ENCODE measurements at regions not wholly inside any gene's neighbourhood (a gene's known extent, or its start where the extent isn't known, plus 50 kb on each side); places are given as distances from the start of the nearest gene placed in this dataset.

DNA sequence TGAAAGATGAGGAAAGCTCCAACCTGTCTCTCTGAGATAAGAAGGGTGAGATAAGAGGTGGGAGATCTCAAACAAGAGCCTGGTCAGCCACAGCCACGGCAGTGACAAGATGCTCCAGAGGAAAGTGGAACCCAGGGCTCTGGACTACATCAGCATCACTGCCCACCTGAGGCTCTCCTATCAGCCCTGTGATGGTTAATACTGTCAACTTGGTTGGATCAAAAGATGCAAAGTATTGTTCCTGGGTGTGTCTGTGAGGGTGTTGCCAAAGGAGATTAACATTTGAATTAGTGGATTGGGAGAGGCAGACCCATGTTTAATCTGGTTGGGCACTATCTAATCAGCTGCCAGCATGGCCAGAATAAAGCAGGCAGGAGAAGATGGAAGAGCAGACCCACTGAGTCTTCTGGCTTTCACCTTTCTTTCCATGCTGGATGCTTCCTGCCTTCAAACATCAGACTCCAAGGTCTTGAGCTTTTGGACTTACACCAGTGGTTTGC lies 476.6 kb upstream of the NBEA start:
- no peak for DNase-seq (ENCODE audit: low read depth in 2 of 2)

DNA sequence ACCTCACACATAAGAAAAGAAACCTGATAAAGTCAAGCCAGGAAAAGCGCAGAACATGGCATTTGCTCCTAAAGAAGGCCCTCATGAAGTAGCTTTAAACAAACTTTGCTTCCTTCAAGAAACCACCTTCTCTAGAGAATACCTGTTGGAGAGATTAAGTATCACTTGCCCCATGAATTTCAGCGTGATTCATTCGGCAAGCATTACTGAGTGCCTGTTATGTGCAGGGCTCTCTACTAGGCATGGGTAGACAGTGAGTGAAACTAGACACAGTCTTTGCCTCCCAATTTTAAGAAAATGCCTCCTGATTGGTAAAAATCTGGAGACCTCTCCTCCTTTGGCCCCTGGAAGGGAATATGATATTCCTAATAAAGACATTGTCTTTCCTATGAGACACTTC lies 475.8 kb upstream of the NBEA start:
- DNase-seq (ENCODE audit: low read depth in 2 of 2), result no peak

DNA sequence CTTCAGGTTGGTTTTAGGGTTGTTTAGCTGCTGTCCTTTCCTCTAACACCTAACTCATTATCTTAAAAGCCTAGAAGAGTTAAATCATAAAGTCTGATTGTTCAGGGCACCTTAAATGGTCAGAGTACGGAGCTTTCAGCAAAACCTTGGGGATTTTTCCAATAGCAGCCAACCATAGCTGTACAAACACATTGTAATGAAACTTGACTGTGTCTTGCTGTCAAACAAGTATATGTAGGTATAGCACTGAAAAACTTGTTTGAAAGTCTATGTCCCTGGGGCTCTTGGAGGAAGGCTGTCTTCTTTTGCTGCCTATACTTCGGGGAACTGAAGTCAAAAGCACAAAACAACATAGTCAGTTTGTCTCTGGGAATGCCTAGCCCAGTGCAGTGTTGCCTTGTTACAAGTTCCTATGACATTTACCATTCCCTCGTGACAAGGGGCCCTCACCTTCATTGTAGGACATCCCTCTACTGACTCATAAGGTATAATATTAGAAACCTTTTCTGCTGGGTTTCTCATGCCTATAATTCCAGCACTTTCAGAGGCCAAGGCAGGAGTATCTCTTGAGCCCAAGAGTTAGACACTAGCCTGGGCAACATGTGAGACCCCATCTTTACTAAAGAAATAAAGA lies 474.5 kb upstream of the NBEA start:
- no peak for DNase-seq (ENCODE audit: low read depth in 2 of 2)

DNA sequence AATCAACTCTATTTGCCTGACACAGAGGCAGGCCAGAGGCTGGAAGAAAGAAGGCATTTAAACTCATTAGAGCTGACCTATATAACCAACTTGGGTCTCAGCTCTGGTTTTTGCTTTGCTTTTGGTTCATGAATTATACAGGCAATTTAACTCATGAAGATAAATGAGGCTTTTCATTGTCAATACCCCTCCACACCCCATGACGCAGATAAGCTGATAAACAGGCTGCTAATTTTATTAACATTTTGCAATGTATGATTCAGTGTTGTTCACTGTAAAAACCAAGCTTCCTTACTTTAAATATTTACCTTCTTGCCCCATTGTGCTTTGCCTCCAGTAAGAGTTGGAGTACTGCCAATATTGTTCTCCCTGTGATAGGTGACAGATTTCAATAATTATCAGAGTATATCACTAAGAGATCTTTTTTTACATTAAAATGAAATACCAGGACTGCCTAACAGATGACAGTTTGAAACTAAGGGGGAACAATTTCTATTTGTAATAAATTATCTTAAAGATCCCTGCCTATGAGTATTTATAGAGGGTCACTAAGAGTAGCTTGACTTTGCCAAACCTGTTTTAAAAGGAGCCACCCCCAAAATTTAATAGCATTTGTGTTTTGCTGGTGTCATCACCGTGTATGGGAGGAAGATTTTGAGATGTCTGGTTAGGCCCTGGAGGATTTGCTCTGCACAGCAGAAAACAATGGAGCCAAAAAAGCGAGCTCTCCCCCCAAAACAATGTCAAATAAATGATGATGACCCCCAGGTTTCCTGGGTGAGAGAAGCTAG lies 472.7 kb upstream of the NBEA start:
- DNase-seq (ENCODE audit: low read depth in 2 of 2), result no peak

DNA sequence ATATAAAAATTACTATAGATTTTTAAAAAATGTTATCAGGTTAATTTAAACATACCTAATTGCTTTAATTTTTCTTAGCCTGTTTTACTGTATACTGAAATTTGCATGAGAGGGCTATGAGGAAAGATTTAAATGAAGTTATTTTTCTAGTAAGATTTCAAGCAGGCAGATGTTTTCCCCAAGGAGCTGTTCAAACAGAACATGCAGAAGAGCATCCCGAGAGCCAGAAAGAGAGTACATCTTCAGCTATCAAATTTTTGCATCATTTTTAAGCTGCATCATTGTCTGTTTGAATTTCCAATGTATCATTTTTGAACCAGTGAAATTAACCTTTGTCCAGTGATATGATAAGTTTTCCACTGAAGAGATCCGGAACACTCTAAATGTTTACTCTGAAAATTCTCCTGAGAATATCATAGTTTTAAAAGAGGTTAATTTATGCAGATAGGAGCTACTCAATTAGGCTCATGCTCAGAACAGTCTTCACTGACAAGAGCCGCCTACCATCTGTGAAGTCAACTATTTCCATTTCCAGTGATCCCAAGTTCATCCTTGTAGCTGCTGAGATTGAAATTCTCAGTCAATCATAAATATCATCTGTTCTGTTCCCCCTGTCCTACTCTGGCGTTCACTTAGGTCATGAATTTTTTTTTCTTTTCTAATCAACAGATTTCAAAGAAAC lies 467.7 kb upstream of the NBEA start:
- no peak for DNase-seq (ENCODE audit: low read depth in 2 of 2)

DNA sequence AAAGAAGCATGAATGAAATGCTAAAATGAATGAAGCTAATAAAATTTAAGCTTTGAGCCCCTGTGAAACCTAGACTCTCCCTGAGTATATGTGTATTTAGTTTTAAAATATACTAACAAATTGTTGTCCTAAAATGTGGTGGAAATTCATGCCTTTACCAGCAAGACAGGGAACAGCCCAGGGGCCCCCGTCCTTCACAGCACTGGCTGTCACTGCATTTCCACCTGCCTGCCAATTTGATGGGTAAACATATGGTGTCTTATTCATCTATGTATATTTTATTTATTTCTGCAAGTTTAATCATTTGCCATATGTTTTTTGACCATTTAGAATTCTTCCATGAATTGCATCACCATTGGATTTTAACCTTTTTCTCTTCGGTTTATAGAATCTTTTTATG lies 463.7 kb upstream of the NBEA start:
- DNase-seq (ENCODE audit: low read depth in 2 of 2), result no peak

DNA sequence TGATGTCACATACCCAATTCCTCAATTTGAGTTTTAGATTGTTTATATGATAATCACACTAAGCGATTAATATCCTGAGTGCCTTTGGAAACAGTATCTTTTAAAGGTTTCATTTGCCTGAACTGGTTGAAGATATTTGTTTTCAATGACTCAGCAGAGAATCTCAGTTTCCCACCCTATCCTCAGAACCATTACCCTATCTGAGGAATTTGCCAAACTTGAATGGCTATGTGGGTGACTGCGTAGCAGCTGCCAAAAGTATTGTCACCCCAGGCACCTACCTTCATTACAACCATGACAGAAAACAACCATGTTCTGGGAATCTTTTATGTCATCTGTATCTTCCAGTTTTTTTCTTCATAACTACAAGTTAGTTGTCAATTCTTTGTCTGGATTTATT lies 440.1 kb upstream of the NBEA start:
- no peak for DNase-seq (ENCODE audit: low read depth in 2 of 2)

DNA sequence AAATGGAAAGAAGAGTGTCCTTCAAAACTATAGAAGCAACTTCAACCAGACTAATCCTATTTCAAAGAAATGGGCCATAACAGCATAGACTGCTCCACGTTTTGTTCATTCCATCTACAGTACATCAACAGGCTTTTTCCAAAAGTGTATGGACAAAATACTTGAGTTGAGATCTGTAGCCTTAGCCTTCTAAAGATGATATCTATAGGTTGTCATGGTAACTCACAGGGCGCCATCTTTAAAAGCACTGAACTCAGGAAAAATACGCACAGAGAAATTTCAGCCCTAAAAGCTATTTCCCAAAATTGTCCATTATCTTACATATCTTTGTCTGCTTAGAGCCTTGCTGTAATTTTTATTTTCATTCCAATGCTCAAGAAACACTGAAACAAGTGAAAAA lies 439.4 kb upstream of the NBEA start:
- DNase-seq (ENCODE audit: low read depth in 2 of 2), result no peak

DNA sequence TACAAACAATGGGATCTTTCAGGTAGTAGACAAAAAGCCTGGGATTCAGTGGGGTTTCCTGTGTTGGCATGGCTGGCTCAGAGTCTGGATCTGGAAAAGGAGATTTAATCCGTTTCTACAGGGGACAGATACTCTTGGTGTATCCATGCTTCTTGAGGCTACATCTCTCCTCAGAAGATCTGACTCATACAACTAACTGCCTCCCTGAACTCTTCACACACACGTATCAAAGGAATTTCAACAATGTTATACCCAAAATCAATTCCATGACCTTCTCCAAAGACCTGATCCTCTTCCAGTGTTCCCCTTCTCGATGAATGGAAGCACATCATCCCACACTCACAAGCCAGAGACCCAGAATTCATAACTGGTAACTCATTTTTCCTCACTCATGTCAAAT lies 435.3 kb upstream of the NBEA start:
- no peak for DNase-seq (ENCODE audit: low read depth in 2 of 2)

DNA sequence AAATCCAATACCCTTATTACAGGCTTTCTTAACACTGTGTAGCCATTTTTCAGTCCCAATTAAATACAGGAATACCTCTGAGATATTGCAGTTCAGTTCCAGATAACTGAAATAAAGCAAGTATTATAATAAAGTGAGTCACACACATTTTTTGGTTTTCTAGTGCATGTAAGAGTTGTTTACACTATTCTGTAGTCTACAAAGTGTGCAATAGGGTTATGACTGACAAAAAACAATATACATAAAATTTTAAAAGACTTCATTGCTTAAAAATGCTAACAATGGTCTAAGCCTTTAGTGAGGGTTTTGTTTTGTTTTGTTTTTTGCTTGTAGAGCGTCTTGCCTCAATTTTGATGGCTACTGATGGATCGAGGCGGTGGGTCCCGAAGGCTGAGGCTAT lies 434.4 kb upstream of the NBEA start:
- no peak for DNase-seq (ENCODE audit: low read depth in 2 of 2)

DNA sequence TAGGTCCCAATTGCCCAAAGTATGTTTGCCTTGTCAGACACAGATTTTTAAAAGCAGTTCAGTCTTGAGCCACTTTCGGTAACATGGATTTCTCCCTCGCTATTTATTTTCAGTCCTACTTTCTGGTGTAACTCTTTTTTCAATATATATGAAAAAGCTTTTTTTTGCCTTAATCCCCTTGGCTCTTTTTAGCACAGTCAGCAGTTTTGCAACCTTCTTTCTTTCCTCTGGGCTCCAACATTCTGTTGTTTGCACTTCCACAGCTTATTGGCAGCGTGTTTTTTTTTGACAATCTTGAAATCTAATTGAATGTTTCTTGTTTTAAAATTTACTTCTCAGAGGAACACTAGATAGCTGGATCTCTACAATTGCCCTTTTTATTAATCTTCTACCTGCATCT lies 429.3 kb upstream of the NBEA start:
- DNase-seq (ENCODE audit: low read depth in 2 of 2), result no peak

DNA sequence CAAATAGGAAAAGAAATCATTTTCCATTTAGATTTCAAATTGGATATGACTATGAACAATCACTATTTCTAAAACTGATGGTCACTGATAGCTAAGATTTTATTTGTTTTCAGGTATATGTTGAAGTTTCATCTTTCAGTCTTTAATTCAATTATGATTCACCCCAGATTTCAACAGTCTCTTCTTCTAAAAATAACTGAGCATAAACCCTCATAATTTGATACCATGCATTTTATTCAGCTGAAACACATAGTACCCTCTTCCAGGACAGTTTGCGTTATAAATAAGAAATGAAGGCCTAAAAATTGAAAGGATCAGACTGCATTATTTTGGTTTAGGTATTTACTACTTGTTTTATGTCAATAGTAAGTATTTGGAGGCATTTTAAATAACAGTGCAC lies 428.5 kb upstream of the NBEA start:
- DNase-seq (ENCODE audit: low read depth in 2 of 2), result no peak

DNA sequence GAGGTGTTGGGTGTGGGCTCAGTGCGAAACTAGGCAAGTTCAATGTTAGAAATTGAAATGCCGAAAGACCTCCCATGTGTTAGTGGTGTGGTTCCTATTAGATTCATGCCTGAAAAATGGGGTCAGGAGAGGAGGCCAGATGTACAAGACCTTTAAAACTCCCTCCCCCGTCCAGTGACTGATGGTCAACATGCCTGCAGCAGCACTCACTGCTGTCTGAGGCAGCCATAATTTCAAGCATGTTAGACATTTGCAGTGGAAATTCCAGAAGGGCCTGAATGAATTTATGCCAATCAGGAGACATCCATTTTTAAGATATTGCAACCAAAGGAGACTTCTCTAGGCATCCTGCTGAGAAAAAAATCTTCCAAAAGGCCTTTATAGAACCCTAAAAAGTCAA lies 426.9 kb upstream of the NBEA start:
- no peak for DNase-seq (ENCODE audit: low read depth in 2 of 2)

DNA sequence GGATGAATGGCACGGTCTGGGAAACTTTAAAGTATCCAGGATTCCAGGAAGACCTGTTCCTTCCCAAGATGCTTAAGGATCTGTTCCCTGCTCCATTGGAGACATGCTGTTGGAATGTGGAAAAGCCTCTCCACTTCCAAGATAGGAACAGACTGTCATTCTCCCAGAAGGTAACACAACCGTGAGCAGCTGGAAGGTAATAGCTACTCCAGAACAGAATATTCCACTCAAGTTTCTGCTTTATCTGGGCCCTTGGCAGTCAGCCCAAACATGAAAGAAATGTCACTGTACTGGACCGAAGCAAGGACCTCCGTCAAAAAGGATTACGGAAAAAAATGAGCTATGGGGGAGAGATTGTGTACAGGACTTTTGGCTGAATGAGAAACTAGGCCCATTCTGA lies 420.9 kb upstream of the NBEA start:
- no peak for DNase-seq (ENCODE audit: low read depth in 2 of 2)

DNA sequence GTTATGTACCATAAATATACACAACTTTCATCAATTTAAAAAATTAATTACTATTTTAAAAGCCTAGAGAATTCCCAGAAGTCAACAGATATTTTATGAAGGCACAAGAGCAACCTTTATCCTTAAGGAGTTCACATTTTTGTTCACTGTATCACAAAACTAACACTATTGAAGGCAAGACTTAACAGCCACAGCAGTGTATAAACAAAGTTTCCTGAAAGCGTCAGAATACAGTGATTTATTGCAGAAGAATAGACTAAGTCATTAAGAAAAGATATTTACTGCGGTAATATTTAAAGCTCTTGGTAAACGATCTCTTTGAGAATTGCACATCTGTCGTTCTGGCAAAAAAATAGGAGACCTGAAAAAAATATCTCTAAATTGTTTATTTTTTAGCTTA lies 419.3 kb upstream of the NBEA start:
- no peak for DNase-seq (ENCODE audit: low read depth in 2 of 2)

DNA sequence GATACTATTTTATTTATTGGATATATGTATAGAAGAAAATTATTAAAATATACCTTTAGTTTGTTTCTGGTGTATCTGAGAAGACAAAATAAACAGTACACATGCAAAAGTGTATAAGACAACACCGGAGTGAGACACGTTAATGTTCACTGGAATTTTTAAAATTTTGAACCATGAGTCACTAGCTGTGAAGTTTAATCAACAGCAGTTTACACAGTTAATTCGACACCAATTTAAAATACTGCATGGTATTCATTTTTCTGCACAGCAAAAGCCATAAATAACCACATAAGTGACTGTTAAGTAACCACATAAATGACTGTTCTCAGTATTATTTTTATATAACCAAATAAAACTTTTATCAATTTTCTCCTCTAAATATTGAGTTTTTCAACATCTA lies 418.7 kb upstream of the NBEA start:
- no peak for DNase-seq (ENCODE audit: low read depth in 2 of 2)

DNA sequence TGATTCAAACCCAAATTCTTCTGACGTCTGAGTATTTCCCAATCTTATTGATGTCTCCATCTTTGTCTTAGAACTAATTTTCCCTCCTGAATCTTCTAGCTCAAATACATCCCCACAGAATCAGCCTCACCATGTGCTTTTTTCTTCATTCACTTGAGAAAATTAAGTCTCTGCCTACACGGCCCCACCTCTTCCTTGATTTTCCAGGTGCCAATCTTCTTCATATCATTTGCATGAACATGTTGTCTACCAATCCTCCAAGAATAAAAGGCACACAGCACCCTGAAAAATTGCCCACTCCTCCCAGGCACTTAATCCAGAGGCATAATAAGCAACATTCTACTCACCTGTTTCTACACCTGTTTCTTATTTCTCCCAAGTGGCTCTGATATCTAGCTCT lies 408.1 kb upstream of the NBEA start:
- no peak for DNase-seq (ENCODE audit: low read depth in 2 of 2)

DNA sequence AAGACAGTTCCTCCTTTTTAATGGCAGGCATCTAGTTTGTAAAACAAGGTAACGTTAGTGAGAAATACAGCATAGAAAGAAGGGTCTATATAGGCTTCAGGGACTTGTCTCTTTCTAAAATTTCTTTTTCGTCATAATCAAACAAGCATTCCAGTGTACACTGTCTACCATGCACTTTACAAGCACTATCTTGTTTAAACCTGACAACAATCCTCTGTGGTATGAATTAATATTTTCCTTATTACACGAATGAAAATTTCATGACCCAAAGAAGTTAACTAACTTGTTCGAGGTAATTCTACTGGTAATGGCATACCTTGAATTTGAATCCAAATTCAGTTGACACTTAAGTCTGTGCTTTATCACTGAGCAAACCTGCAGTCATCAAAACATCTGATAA lies 399.7 kb upstream of the NBEA start:
- DNase-seq (ENCODE audit: low read depth in 2 of 2), result no peak

DNA sequence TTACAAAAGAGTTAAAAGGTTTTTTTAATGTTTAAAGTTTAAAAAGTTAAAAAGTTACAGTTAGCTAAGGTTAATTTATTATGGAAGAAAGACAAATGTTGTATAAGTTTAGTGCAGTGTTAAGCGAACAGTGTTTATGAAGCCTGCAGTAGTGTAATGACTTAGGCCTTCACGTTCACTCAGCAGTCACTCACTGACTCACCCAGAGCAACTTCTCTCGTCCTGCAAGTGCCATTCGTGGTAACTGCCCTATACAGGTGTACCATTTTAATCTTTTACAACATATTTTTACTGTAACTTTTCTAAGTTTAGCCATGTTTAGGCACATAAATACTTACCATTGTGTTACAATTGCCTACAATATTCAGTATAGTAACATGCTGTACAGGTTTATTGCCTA lies 398.2 kb upstream of the NBEA start:
- no peak for DNase-seq (ENCODE audit: low read depth in 2 of 2)

DNA sequence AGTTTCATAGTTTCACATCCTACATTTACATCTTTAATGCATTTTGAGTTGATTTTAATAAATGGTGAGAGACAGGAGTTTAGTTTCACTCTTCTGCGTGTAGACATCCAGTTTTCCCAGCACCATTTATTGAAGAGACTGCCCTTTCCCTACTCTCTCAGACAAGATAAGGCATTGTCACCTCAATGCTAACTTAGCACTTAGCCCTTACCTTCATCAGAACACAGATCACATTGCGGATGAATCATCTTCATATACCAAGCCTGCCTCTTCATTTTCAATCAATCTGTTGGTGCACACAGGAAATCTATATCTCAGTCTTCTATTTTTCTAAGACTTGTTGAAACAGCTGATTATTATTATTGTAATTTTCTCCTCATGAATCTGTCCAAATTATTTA lies 396.6 kb upstream of the NBEA start:
- DNase-seq (ENCODE audit: low read depth in 2 of 2), result no peak

DNA sequence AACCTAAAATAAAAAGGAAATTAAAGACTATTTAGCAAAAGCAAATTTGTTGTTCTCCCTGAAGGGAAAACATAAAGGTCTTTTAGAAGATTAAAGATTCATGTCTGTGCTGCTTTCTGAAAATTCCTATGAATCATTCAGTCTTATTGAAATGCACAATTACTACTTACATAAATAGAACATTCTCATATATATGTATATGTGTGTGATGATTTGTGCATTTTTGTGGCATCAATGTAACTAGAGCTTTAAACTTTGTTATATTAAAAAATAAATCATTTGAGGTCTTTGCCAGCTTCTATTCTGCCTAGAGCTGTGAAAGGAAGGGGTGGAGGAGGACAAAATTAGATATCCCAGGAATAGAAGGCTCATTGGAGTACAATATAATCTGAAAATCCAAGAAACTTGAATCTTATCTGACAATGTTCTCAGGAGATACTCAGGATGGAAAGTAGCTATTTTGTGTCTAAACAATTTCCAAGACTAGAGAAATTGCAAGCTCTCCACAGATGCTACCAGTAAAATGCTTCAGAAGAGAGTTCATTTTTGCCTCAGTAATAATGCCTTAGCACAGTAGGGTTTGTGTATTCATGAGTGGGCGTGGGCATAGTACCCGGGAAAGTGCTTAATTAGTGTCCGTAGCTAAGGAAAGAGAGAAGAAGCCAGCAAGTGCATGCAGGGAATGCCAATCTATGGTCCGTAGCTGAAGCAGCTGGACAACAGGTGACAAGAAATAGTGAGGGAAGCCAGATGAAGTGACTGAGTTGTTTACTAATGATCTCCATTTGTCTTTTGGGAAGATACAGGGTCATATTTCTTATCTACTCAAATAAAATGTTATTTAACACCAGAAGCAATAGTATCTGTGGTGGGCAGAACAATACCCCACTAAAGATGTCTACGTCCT lies 395.5 kb upstream of the NBEA start:
- no peak for DNase-seq (ENCODE audit: low read depth in 2 of 2)

DNA sequence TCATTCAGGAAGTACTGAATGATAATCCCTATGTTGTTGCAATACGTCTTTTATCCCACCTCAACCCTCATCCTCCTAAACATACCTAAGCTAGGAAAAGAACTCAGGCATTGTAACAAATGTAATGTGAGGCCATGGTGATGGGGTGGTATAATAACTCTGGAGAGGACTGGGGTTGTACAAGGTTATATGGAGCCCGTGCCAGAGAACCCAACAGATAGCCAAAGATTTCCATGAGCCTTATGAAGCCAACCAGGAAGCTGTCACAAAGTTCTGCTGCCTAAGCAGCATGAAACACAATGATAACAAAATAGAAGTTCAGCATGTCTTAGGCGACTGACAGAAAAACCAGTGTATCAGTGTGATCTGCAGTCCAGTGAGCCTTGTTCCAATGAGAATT lies 394.1 kb upstream of the NBEA start:
- DNase-seq (ENCODE audit: low read depth in 2 of 2), result no peak

All from stimulated activated CD8-positive, alpha-beta memory T cell treated with anti-CD3 and anti-CD28 coated beads, Interleukin-7, amount 100 ng/mL, for 4 hours (primary cell).